ENCODE measurements at regions not wholly inside any gene's neighbourhood (a gene's known extent, or its start where the extent isn't known, plus 50 kb on each side); places are given as distances from the start of the nearest gene placed in this dataset.

DNA sequence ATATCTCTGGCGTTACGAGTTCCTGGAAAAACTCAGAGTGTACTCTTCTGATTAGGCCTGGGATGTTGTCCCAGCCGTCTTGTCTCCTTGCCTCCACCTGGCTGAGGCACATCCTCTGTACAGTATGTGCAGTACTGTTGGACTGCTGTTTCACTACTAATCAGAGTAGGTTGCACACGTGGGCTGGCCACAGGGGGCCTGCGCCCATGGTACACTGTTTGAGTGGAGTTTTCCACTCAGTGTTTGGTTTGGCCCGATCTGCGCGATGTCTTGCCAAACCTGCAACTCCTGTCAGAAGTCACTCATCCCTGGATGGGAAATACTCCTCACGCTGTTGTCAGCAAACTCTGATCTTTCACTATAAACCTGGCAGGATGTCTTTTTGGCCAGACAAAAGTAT is 189.6 kb upstream of the CSNK1A1L start:
- no peak for FAIRE-seq
- Histone ChIP-seq H3K9me1 (ENCODE audit: control insufficient read depth, insufficient read depth, low read length) (no peaks in the 10 kb centered on the region), H2AFZ (ENCODE audit: low read depth, low read length) (no peak overlapping the region), H3K79me2 (ENCODE audit: control insufficient read depth, insufficient read depth, low read length) (no peaks in the 10 kb centered on the region), H3K9ac (ENCODE audit: insufficient read depth in 1 of 2, low read depth in 2 of 2, low read length in 2 of 2) (no peak overlapping the region), H4K20me1 (replicated peaks; ENCODE audit: control insufficient read depth, insufficient read depth, low read length) (no peaks in the 10 kb centered on the region), H3K27me3 (ENCODE audit: control insufficient read depth in 2 of 2, insufficient read depth in 2 of 2, low read length in 2 of 2) (no peaks in the 10 kb centered on the region), H3K27ac (ENCODE audit: extremely low read depth, low read depth, low read length) (no peak overlapping the region), H3K4me2 (ENCODE audit: insufficient read depth, low read length) (no peak overlapping the region), H3K4me1 (replicated peaks in 1 of 2; ENCODE audit: control insufficient read depth in 2 of 2, insufficient read depth in 2 of 2, low read length in 2 of 2) (no peaks in the 10 kb centered on the region), H3K4me3 (no peak overlapping the region), H3K9me3 (replicated peaks; ENCODE audit: control insufficient read depth, insufficient read depth, low read depth, low read length) (no peaks in the 10 kb centered on the region), H3K36me3 (ENCODE audit: control insufficient read depth, insufficient read depth, low read length) (no peaks in the 10 kb centered on the region)
- ATAC-seq = no peak
- CTCF ChIA-PET (ENCODE audit: low intra/inter-chr PET ratio) = no interaction called here
- BruUV-seq (replicated peaks) = no TSS peak
- TF ChIP-seq TRIM25 (IDR thresholded peaks at IDR 0.05; ENCODE audit: borderline replicate concordance) (no peak), FOXM1 (IDR thresholded peaks at IDR 0.05; ENCODE audit: low read depth) (no peak), FOXM1 (CRISPR knock-in tag; IDR thresholded peaks at IDR 0.05; ENCODE audit: low read depth) (no peak), BRD4 (IDR thresholded peaks at IDR 0.05) (no peak), HNRNPK (IDR thresholded peaks at IDR 0.05; ENCODE audit: low read depth, low read length, poor library complexity, severe bottlenecking) (no peak), AFF4 (CRISPR knock-in tag; IDR thresholded peaks at IDR 0.05) (no peak), EZH2 (IDR thresholded peaks at IDR 0.05; ENCODE audit: borderline replicate concordance, low read depth, low read length) (no peak), MED1 (CRISPR knock-in tag; IDR thresholded peaks at IDR 0.05; ENCODE audit: borderline replicate concordance) (no peak), ZNF696 (CRISPR knock-in tag; conservative IDR thresholded peaks at IDR 0.05) (no peak), HCFC1 (IDR thresholded peaks at IDR 0.05; ENCODE audit: low read depth, low read length) (no peak), ZNF280B (CRISPR knock-in tag; IDR thresholded peaks at IDR 0.05) (no peak)
- TF ChIP-seq, protein P1, sequence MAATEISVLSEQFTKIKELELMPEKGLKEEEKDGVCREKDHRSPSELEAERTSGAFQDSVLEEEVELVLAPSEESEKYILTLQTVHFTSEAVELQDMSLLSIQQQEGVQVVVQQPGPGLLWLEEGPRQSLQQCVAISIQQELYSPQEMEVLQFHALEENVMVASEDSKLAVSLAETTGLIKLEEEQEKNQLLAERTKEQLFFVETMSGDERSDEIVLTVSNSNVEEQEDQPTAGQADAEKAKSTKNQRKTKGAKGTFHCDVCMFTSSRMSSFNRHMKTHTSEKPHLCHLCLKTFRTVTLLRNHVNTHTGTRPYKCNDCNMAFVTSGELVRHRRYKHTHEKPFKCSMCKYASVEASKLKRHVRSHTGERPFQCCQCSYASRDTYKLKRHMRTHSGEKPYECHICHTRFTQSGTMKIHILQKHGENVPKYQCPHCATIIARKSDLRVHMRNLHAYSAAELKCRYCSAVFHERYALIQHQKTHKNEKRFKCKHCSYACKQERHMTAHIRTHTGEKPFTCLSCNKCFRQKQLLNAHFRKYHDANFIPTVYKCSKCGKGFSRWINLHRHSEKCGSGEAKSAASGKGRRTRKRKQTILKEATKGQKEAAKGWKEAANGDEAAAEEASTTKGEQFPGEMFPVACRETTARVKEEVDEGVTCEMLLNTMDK (IDR thresholded peaks at IDR 0.05; ENCODE audit: borderline replicate concordance, insufficient read depth, low read depth, low read length, poor library complexity, severe bottlenecking) = no peak
- POLR2A ChIA-PET = no interaction called here
- in situ Hi-C loops (cut with MboI) = no loop called here
- DNase-seq (ENCODE audit: extremely low read depth in 1 of 4, low spot score in 3 of 4) = no peak
- WGBS (ENCODE audit: insufficient coverage, low coverage, missing lambda C conversion rate) = 0% methylated on average over 7 of the region's 9 CpGs
- intact Hi-C loops (cut with micrococcal nuclease) = no loop called here
